ENCODE measurements at regions not wholly inside any gene's neighbourhood (a gene's known extent, or its start where the extent isn't known, plus 50 kb on each side); places are given as distances from the start of the nearest gene placed in this dataset.
"Not testable (repeated sequence)": the region's sequence is repeated elsewhere in the genome, so short reads cannot be mapped to it uniquely, and the experiment has no call there.

DNA sequence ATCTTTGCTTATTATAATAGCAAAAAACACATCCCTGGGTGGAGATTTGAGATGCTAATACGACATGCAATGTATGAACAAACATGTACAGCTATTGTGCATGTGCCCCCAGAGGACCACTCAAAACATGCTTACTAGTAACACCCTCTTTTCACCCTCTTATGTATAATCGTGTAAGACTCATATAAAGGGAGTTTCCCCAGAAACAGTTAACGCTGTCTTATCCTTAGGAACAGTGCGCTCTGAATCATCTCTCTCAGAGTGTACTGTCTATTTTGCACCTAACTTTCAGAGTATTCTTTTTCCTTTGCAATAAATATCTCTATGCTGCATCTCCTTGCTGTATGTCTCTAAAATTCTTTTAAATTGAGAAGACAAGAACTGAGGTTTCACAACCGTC, 2604.0 kb downstream of the PCDH9 start:
- no peak for DNase-seq

- no peak for DNase-seq
These were observed 2612.9 kb downstream of the PCDH9 start for GRCh38 chr13:64617231-64617630.

GRCh38 chr13:64591971-64592370, 2638.2 kb downstream of the PCDH9 start:
- no peak for DNase-seq

GRCh38 chr13:64579331-64579730, 2650.8 kb downstream of the PCDH9 start:
- peak; percentile 9 for DNase-seq

GRCh38 chr13:64568748-64569147, 2661.4 kb downstream of the PCDH9 start:
- DNase-seq = no peak

- not testable (repeated sequence) for DNase-seq
These were observed 2672.1 kb downstream of the PCDH9 start for GRCh38 chr13:64558031-64558430.

DNA sequence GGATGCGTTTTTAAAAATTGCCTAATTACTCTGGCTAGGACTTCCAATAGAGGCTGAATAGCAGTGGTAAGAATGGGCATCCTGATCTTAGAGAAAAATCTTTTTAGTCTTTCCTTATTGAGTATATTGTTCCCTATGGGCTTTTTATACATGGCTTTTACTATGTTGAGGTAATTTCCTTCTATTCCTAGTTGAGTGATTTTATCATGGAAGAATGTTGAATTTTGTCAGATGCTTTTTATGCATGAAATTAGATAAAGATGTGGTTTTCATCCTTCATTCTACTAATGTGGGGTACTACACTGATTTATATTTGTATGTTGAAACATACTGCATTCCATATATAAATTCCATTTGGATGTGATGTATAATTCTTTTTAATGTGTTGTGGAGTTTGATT, 2673.8 kb downstream of the PCDH9 start:
- no peak for DNase-seq

- DNase-seq = no peak
These were observed 2676.6 kb downstream of the PCDH9 start for GRCh38 chr13:64553411-64554129.

GRCh38 chr13:64551755-64552154, 2678.4 kb downstream of the PCDH9 start:
- peak; percentile 37 for DNase-seq

GRCh38 chr13:64546371-64546770, 2683.8 kb downstream of the PCDH9 start:
- DNase-seq = no peak

GRCh38 chr13:64540976-64541375, 2689.2 kb downstream of the PCDH9 start:
- DNase-seq = peak; percentile 31

DNA sequence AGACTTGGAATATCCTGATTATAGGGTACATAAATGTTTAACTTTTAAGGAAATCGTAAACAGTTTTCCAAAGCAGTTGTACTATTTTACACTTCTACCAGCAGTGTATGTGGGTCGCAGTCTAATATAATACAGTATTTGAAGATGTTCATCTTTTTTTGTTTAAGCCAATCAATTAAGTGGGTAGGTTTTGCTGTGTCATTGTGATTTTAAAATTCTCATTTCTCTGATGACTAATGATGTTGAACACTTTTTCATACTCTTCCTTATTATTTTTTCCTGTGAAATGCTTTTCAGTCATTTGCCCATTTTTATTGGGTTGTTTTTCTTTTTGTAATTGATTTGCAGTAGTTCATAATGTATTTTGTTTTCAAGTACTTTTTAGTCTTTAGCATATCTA, 2689.7 kb downstream of the PCDH9 start:
- DNase-seq = no peak

DNA sequence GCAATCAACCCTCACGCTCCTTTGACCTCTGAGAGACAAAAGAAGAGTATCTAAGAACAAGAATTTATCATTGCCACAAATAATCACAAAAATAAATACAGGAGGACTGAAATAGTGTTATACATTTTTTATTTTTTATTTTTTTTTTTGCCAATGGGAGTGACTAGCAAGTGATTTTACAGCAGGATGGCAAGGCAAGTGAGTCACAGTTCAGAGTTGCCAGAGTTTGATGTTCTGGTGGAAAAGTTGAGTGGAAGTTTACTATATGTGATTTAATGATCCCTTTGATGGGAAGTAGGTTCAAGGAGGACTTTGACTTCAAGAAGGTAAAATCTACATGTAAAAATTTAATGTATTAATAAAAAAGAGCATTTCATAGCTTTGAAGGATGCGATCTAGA, 2691.4 kb downstream of the PCDH9 start:
- no peak for DNase-seq

DNA sequence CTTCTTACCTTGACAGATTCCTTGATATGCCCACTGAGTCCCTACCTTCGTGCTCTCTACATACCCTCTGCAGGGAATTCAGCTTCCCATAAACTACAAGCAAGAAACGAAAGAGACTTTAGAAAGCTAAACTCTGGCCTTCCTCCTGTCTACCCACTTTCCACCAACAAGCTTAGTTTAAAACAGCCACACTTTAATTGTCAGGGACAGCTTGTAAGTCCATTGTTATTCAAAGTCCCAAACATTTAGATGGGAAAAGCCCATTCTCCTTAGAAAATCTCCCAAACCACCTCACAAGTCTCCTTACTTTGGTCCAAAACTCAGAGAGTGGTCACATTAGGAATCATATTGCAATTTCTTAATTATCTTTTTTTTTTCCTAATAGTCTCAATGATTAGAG, 2695.8 kb downstream of the PCDH9 start:
- no peak for DNase-seq

- no peak for DNase-seq
These were observed 2698.7 kb downstream of the PCDH9 start for GRCh38 chr13:64531400-64531799.

DNA sequence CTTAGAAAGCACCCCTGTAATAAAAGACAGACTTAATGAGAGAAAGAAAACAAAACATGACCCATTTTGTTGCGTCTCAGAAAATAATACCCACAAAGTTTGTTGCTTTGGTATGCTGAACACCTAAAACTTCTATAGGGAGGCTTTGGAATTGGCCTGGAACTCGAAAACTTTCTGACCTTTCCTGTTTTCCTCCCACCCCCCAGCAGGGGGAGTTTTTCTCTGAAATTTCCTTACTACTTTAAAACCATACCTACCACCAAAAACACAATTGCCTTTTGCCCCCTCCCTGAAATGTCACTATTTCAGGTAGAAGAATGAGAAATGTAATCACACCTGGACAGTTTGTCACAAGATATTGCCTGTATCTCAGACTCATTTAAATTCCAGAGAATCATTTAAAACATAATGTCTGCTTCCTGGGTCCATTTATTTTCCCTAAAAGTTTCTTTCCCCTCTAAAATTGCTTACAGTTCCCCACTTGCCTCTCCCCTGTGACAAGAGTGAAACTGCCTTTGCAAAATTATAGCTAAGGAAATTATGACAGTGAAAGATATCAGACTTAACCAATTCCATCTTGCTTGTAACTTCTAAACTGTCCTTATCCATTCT, 2700.2 kb downstream of the PCDH9 start:
- DNase-seq = no peak

- DNase-seq = no peak
These were observed 2701.3 kb downstream of the PCDH9 start for GRCh38 chr13:64528838-64529237.

DNA sequence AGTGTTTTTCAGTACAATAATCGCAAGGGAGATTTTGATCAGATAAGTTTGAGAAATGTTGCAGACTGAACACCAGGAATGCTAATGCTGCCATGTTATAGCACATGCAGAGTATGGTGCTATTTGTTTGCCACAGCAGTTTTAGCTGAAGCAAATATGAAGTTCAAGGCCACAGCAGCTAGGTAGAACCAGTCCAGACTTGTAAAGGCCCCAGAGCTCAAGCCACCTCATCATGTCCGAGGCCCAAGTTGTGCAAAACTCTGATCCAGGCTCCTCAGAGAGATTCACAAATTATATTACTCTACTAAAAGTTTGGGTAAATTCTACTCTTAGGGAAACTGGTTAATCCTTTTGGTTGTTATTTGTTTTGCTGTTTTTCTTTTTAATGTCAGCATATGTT, 2702.6 kb downstream of the PCDH9 start:
- no peak for DNase-seq

GRCh38 chr13:64525687-64526086, 2704.4 kb downstream of the PCDH9 start:
- DNase-seq = no peak

GRCh38 chr13:64510747-64511146, 2719.4 kb downstream of the PCDH9 start:
- DNase-seq = no peak

DNA sequence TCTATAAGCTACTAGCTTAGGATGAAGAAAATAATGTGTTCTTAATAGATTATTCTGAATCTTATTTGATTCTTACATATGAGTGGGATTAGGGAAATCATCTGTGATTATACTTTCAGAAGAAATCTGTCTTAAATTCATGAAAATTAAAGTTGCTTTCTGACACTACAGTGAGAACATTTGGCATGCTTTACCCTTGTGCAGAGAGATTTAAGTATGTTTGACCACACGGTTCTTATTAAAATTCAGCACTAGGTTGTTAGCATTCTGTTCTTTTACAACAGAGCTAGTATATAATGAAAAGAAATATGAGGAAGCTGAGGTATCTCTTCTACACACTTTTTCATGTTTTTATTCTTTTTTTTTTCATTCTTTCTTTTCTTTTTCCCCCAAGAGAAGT, 2723.9 kb downstream of the PCDH9 start:
- no peak for DNase-seq

DNA sequence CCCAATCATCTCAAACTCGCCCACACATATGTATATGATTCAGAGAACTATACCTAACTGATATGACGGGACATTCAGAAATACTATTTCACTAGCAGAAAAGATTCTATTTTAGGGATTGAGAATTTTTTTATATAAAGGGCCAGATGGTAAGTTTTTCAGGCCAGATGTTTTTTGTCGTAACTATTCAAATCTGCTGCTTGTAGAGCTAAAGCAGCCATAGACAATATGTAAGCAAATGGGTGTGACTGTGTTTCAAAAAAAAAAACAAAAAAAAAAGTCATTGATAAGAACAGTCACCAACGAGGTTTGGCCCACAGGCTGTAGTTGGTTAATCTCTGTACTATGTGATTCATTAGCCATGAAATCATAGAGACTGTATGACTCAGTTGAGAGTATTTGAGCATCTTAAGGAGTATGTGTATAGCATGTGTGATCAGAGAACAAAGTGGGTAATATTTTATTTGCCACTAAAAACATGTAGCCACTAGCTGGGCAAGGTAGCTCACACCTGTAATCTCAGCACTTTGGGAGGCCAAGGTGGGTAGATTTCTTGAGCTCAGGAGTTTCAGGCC, 2724.7 kb downstream of the PCDH9 start:
- no peak for DNase-seq

DNA sequence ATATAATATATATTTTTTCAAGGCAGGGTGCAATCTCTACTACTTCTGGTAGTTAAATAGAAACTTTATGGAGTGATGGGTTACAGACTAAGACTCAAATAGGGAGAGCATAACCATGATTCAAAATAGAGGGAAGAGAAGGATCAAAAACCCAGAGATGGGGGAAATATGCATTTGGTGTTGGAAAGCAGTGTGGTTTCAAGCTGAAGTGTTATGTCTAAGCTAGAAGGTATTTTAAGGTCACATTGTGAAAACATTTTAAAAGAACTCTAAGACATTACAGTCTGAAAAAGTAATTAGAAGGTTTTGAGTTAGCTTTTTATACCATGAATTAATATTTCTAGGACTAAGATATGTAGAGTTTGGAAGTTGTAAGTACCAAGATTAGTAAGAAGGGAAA, 2741.4 kb downstream of the PCDH9 start:
- no peak for DNase-seq

- DNase-seq = no peak
These were observed 2747.8 kb downstream of the PCDH9 start for GRCh38 chr13:64482373-64482772.

GRCh38 chr13:64480672-64481071, 2749.5 kb downstream of the PCDH9 start:
- DNase-seq = no peak

Data from NCI-H446 treated with DMSO at 0.1 percent for 48 hours (cell line).